ENCODE measurements at regions not wholly inside any gene's neighbourhood (a gene's known extent, or its start where the extent isn't known, plus 50 kb on each side); places are given as distances from the start of the nearest gene placed in this dataset.

DNA sequence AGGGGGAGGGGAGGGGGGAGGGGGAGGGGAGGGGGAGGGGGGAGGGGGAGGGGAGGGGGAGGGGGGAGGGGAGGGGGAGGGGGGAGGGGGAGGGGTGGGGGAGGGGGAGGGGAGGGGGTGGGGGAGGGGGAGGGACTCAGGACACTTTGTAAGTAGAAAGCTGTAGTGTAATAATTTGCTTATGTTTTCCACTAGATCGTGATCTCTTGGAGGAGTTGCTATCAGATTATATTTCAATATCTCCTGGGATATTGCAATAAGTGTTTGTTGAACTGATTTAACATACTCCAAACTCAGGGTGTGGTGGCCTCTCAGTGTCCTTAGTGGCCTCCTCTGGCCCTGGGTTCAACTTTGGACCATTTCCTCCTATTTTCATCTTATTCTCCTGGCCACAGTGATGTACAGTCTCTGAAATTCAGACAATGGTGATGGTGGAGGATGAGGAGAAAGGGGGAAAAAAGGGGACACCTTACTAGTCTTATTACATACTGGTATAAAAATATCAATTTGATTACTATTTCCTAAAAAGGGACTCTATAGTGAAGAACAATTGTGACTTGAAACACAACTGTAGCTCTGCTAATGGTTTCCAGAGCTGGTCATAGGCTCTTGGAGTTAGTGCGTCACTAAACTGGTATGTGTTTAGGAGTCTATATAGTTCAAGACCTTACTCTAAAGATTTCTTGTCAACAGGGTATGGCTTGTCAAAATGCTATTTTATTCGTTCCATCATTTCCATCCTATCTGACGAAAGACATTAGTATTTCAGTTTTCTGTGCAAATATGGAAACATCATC, 89.6 kb downstream of the DDX1 start:
- TF ChIP-seq PPARA (CRISPR knock-in tag; IDR thresholded peaks at IDR 0.05; ENCODE audit: borderline replicate concordance) (no peak), ZNF565 (CRISPR knock-in tag; conservative IDR thresholded peaks at IDR 0.05; ENCODE audit: low read depth) (no peak), ZFP30 (CRISPR knock-in tag; IDR thresholded peaks at IDR 0.05) (no peak), ARNTL (CRISPR knock-in tag; IDR thresholded peaks at IDR 0.05; ENCODE audit: borderline replicate concordance, low read depth) (no peak), SNAI2 (CRISPR knock-in tag; IDR thresholded peaks at IDR 0.05) (no peak), RARB (CRISPR knock-in tag; IDR thresholded peaks at IDR 0.05) (no peak), GLIS3 (CRISPR knock-in tag; IDR thresholded peaks at IDR 0.05) (no peak), ESRRG (CRISPR knock-in tag; IDR thresholded peaks at IDR 0.05) (no peak)
- no peak for ATAC-seq

DNA sequence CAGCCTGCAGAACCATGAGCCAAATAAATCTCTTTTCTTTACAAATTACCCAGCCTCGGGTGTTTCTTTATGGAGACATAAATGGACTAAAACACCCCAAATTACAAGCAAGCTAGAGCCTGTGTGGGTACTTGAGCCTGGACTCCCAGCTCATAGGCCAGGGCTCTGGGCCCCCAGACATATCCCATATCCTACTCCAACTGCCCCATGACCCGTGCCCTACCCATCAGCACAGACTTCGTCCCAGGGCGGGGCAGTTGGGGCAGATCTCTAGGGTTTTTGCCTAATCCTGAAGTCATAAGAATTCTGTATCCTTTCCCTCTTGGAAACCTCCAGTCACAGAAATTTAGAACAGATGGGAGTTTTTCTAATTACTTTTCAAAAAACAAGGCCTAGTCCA, 90.7 kb downstream of the DDX1 start:
- TF ChIP-seq, protein P1, sequence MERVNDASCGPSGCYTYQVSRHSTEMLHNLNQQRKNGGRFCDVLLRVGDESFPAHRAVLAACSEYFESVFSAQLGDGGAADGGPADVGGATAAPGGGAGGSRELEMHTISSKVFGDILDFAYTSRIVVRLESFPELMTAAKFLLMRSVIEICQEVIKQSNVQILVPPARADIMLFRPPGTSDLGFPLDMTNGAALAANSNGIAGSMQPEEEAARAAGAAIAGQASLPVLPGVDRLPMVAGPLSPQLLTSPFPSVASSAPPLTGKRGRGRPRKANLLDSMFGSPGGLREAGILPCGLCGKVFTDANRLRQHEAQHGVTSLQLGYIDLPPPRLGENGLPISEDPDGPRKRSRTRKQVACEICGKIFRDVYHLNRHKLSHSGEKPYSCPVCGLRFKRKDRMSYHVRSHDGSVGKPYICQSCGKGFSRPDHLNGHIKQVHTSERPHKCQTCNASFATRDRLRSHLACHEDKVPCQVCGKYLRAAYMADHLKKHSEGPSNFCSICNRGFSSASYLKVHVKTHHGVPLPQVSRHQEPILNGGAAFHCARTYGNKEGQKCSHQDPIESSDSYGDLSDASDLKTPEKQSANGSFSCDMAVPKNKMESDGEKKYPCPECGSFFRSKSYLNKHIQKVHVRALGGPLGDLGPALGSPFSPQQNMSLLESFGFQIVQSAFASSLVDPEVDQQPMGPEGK (CRISPR knock-in tag; IDR thresholded peaks at IDR 0.05; ENCODE audit: borderline replicate concordance): no peak
- TF ChIP-seq, protein P2, sequence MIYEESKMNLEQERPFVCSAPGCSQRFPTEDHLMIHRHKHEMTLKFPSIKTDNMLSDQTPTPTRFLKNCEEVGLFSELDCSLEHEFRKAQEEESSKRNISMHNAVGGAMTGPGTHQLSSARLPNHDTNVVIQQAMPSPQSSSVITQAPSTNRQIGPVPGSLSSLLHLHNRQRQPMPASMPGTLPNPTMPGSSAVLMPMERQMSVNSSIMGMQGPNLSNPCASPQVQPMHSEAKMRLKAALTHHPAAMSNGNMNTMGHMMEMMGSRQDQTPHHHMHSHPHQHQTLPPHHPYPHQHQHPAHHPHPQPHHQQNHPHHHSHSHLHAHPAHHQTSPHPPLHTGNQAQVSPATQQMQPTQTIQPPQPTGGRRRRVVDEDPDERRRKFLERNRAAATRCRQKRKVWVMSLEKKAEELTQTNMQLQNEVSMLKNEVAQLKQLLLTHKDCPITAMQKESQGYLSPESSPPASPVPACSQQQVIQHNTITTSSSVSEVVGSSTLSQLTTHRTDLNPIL (CRISPR knock-in tag; IDR thresholded peaks at IDR 0.05; ENCODE audit: low read depth): no peak
- TF ChIP-seq ZC3H10 (CRISPR knock-in tag; IDR thresholded peaks at IDR 0.05): no peak
- no peak for TF ChIP-seq BACH2 (CRISPR knock-in tag; IDR thresholded peaks at IDR 0.05; ENCODE audit: borderline replicate concordance)
- TF ChIP-seq TOX (CRISPR knock-in tag; IDR thresholded peaks at IDR 0.05; ENCODE audit: borderline replicate concordance): no peak
- no peak for TF ChIP-seq ISL1 (CRISPR knock-in tag; IDR thresholded peaks at IDR 0.05)
- TF ChIP-seq GLIS3 (CRISPR knock-in tag; IDR thresholded peaks at IDR 0.05): no peak
- no peak for TF ChIP-seq ZNF70 (CRISPR knock-in tag; IDR thresholded peaks at IDR 0.05)
- no peak for TF ChIP-seq TCF4 (CRISPR knock-in tag; IDR thresholded peaks at IDR 0.05; ENCODE audit: borderline replicate concordance)
- TF ChIP-seq ZNF8 (CRISPR knock-in tag; IDR thresholded peaks at IDR 0.05): no peak
- TF ChIP-seq ESRRG (CRISPR knock-in tag; IDR thresholded peaks at IDR 0.05): no peak
- TF ChIP-seq CSDC2 (CRISPR knock-in tag; IDR thresholded peaks at IDR 0.05): no peak
- no peak for TF ChIP-seq OSR1 (CRISPR knock-in tag; IDR thresholded peaks at IDR 0.05)
- no peak for TF ChIP-seq ARNTL (CRISPR knock-in tag; IDR thresholded peaks at IDR 0.05; ENCODE audit: borderline replicate concordance, low read depth)
- TF ChIP-seq, protein P3, sequence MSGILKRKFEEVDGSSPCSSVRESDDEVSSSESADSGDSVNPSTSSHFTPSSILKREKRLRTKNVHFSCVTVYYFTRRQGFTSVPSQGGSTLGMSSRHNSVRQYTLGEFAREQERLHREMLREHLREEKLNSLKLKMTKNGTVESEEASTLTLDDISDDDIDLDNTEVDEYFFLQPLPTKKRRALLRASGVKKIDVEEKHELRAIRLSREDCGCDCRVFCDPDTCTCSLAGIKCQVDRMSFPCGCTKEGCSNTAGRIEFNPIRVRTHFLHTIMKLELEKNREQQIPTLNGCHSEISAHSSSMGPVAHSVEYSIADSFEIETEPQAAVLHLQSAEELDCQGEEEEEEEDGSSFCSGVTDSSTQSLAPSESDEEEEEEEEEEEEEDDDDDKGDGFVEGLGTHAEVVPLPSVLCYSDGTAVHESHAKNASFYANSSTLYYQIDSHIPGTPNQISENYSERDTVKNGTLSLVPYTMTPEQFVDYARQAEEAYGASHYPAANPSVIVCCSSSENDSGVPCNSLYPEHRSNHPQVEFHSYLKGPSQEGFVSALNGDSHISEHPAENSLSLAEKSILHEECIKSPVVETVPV (CRISPR knock-in tag; IDR thresholded peaks at IDR 0.05): no peak
- TF ChIP-seq PPARA (CRISPR knock-in tag; IDR thresholded peaks at IDR 0.05; ENCODE audit: borderline replicate concordance): no peak
- TF ChIP-seq SNAI2 (CRISPR knock-in tag; IDR thresholded peaks at IDR 0.05): no peak
- ATAC-seq: no peak

DNA sequence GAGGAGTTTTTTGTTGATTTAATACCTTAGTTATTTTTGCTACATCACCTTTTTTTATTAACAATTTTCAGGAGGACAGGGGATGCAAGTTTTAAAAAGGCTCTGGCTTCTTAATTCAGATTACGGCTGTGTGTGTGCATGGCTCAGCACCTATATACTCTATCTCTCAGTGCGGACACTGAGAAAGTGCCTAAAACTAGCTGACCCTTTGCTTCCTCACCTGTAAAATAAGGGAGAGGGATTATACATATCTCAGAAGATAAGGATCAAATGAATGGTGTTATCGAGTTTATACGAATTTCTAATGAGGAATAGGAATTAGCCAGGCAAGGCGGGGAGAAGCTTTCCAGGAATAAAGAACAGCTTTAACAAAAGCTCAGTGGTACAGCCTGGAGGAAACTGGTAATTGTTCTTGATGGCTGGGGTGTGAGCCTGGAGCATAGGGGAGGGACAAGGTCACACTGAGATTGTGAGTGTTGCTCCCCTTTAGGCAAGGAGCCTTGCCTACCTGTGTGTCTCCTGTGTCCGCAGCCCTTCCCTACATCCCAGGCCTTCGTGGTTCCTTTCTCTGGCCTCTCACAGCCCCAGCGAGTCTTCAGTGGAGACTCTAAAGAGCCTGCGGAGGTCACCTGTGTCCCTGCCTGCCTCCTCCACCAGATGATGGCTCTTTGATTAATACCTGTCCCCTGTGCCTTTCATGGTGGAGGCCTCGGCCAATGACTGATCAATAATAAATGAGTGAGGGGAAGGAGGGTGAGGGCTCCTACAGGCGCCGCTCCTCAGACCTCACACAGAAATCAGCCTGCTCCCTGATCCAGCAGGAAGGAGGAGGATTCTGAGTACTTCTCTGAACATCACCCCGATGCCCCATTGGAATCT, 92.7 kb downstream of the DDX1 start:
- ATAC-seq: no peak
- no peak for TF ChIP-seq ZFP3 (CRISPR knock-in tag; IDR thresholded peaks at IDR 0.05)
- no peak for TF ChIP-seq RARB (CRISPR knock-in tag; IDR thresholded peaks at IDR 0.05)
- no peak for TF ChIP-seq TOX (CRISPR knock-in tag; IDR thresholded peaks at IDR 0.05; ENCODE audit: borderline replicate concordance)
- no peak for TF ChIP-seq TCF4 (CRISPR knock-in tag; IDR thresholded peaks at IDR 0.05; ENCODE audit: borderline replicate concordance)
- TF ChIP-seq ZC3H10 (CRISPR knock-in tag; IDR thresholded peaks at IDR 0.05): no peak
- TF ChIP-seq, protein P4, sequence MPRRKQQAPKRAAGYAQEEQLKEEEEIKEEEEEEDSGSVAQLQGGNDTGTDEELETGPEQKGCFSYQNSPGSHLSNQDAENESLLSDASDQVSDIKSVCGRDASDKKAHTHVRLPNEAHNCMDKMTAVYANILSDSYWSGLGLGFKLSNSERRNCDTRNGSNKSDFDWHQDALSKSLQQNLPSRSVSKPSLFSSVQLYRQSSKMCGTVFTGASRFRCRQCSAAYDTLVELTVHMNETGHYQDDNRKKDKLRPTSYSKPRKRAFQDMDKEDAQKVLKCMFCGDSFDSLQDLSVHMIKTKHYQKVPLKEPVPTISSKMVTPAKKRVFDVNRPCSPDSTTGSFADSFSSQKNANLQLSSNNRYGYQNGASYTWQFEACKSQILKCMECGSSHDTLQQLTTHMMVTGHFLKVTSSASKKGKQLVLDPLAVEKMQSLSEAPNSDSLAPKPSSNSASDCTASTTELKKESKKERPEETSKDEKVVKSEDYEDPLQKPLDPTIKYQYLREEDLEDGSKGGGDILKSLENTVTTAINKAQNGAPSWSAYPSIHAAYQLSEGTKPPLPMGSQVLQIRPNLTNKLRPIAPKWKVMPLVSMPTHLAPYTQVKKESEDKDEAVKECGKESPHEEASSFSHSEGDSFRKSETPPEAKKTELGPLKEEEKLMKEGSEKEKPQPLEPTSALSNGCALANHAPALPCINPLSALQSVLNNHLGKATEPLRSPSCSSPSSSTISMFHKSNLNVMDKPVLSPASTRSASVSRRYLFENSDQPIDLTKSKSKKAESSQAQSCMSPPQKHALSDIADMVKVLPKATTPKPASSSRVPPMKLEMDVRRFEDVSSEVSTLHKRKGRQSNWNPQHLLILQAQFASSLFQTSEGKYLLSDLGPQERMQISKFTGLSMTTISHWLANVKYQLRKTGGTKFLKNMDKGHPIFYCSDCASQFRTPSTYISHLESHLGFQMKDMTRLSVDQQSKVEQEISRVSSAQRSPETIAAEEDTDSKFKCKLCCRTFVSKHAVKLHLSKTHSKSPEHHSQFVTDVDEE (CRISPR knock-in tag; IDR thresholded peaks at IDR 0.05): no peak
- no peak for TF ChIP-seq GLIS3 (CRISPR knock-in tag; IDR thresholded peaks at IDR 0.05)
- no peak for TF ChIP-seq SNAI2 (CRISPR knock-in tag; IDR thresholded peaks at IDR 0.05)
- TF ChIP-seq, protein P3 (CRISPR knock-in tag; IDR thresholded peaks at IDR 0.05): no peak
- no peak for TF ChIP-seq ZNF8 (CRISPR knock-in tag; IDR thresholded peaks at IDR 0.05)
- TF ChIP-seq, protein P1 (CRISPR knock-in tag; IDR thresholded peaks at IDR 0.05; ENCODE audit: borderline replicate concordance): no peak
- no peak for TF ChIP-seq PPARA (CRISPR knock-in tag; IDR thresholded peaks at IDR 0.05; ENCODE audit: borderline replicate concordance)
- TF ChIP-seq ZFP30 (CRISPR knock-in tag; IDR thresholded peaks at IDR 0.05): no peak
- no peak for TF ChIP-seq CSDC2 (CRISPR knock-in tag; IDR thresholded peaks at IDR 0.05)
